ENCODE measurements at regions not wholly inside any gene's neighbourhood (a gene's known extent, or its start where the extent isn't known, plus 50 kb on each side); places are given as distances from the start of the nearest gene placed in this dataset.
"Not testable (repeated sequence)": the region's sequence is repeated elsewhere in the genome, so short reads cannot be mapped to it uniquely, and the experiment has no call there.

GRCh38 chr18:65601775-65602174 is 149.0 kb upstream of the CDH7 start:
- Histone ChIP-seq H3K4me3 (ENCODE audit: low read length) (no peak overlapping the region), H3K27me3 (ENCODE audit: control insufficient read depth, insufficient read depth, low read length) (no peaks in the 10 kb centered on the region), H3K36me3 (ENCODE audit: control insufficient read depth, insufficient read depth, low read length) (no peaks in the 10 kb centered on the region), H3K27ac (ENCODE audit: low read length) (no peak overlapping the region), H3K4me1 (ENCODE audit: control insufficient read depth, insufficient read depth, low read length) (no peaks in the 10 kb centered on the region), H3K9me3 (ENCODE audit: control insufficient read depth, insufficient read depth, low read length) (peaks cover 6% of the 10 kb centered on the region)
- no peak for ATAC-seq
- Mint-ChIP-seq H3K9me3 (peaks cover 13 to 21% of the 10 kb centered on the region in 2 donors), H3K36me3 (no peaks in the 10 kb centered on the region), H3K27me3 (ENCODE audit: low read depth in 2 of 2) (no peaks in the 10 kb centered on the region), H3K4me1 (no peaks in the 10 kb centered on the region), H3K27ac (no peak overlapping the region), H3K4me3 (no peak overlapping the region)
- no peak for DNase-seq
- intact Hi-C loops (cut with micrococcal nuclease) = no loop called here
- WGBS (ENCODE audit: insufficient coverage) = 95% methylated on average over 2 of the region's 2 CpGs
- TF ChIP-seq, protein P1, sequence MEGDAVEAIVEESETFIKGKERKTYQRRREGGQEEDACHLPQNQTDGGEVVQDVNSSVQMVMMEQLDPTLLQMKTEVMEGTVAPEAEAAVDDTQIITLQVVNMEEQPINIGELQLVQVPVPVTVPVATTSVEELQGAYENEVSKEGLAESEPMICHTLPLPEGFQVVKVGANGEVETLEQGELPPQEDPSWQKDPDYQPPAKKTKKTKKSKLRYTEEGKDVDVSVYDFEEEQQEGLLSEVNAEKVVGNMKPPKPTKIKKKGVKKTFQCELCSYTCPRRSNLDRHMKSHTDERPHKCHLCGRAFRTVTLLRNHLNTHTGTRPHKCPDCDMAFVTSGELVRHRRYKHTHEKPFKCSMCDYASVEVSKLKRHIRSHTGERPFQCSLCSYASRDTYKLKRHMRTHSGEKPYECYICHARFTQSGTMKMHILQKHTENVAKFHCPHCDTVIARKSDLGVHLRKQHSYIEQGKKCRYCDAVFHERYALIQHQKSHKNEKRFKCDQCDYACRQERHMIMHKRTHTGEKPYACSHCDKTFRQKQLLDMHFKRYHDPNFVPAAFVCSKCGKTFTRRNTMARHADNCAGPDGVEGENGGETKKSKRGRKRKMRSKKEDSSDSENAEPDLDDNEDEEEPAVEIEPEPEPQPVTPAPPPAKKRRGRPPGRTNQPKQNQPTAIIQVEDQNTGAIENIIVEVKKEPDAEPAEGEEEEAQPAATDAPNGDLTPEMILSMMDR (IDR thresholded peaks at IDR 0.05) = no peak

GRCh38 chr18:65592435-65592834 is 158.4 kb upstream of the CDH7 start:
- Mint-ChIP-seq H3K4me3 (no peak overlapping the region), H3K4me1 (no peaks in the 10 kb centered on the region), H3K36me3 (peaks cover 7% of the 10 kb centered on the region), H3K27ac (no peak overlapping the region), H3K27me3 (ENCODE audit: low read depth in 2 of 2) (no peaks in the 10 kb centered on the region), H3K9me3 (peaks cover 18 to 29% of the 10 kb centered on the region in 2 donors)
- no peaks in the 10 kb centered on the region for H3K36me3 ChIP-seq (ENCODE audit: control insufficient read depth, insufficient read depth, low read length)
- no peaks in the 10 kb centered on the region for H3K27me3 ChIP-seq (ENCODE audit: control insufficient read depth, insufficient read depth, low read length)
- peaks cover 7% of the 10 kb centered on the region for H3K9me3 ChIP-seq (ENCODE audit: control insufficient read depth, insufficient read depth, low read length)
- no peak for ATAC-seq
- H3K27ac ChIP-seq (ENCODE audit: low read length) = no peak overlapping the region
- DNase-seq = no peak
- TF ChIP-seq, protein P1 (IDR thresholded peaks at IDR 0.05) = no peak
- WGBS (ENCODE audit: insufficient coverage) = 77% methylated on average over 3 of the region's 4 CpGs
- intact Hi-C loops (cut with micrococcal nuclease) = no loop called here
- H3K4me1 ChIP-seq (ENCODE audit: control insufficient read depth, insufficient read depth, low read length) = no peaks in the 10 kb centered on the region
- H3K4me3 ChIP-seq (ENCODE audit: low read length) = no peak overlapping the region

GRCh38 chr18:65587491-65587890 is 163.3 kb upstream of the CDH7 start:
- no peaks in the 10 kb centered on the region for H3K4me1 ChIP-seq (ENCODE audit: control insufficient read depth, insufficient read depth, low read length)
- H3K27me3 ChIP-seq (ENCODE audit: control insufficient read depth, insufficient read depth, low read length) = no peaks in the 10 kb centered on the region
- WGBS (ENCODE audit: insufficient coverage) = 84% methylated on average over 3 of the region's 3 CpGs
- intact Hi-C loops (cut with micrococcal nuclease) = no loop called here
- Mint-ChIP-seq H3K27me3 (ENCODE audit: low read depth in 2 of 2) (no peaks in the 10 kb centered on the region), H3K27ac (no peak overlapping the region), H3K9me3 (peaks cover 21 to 38% of the 10 kb centered on the region in 2 donors), H3K4me3 (no peak overlapping the region), H3K36me3 (peaks cover 5% of the 10 kb centered on the region), H3K4me1 (no peaks in the 10 kb centered on the region)
- H3K4me3 ChIP-seq (ENCODE audit: low read length) = no peak overlapping the region
- no peak overlapping the region for H3K27ac ChIP-seq (ENCODE audit: low read length)
- ATAC-seq (no peak), DNase-seq (no peak)
- H3K36me3 ChIP-seq (ENCODE audit: control insufficient read depth, insufficient read depth, low read length) = no peaks in the 10 kb centered on the region
- peaks cover 7% of the 10 kb centered on the region for H3K9me3 ChIP-seq (ENCODE audit: control insufficient read depth, insufficient read depth, low read length)
- TF ChIP-seq, protein P1 (IDR thresholded peaks at IDR 0.05) = no peak

GRCh38 chr18:65582094-65582493 is 168.7 kb upstream of the CDH7 start:
- H3K27ac ChIP-seq (ENCODE audit: low read length); H3K27ac Mint-ChIP-seq; H3K9me3 ChIP-seq (ENCODE audit: control insufficient read depth, insufficient read depth, low read length); intact Hi-C loops (cut with micrococcal nuclease); ATAC-seq; H3K36me3 ChIP-seq (ENCODE audit: control insufficient read depth, insufficient read depth, low read length); H3K4me1 Mint-ChIP-seq; H3K36me3 Mint-ChIP-seq; H3K4me3 ChIP-seq (ENCODE audit: low read length); DNase-seq; H3K27me3 Mint-ChIP-seq (ENCODE audit: low read depth in 2 of 2); H3K4me3 Mint-ChIP-seq; H3K27me3 ChIP-seq (ENCODE audit: control insufficient read depth, insufficient read depth, low read length); H3K4me1 ChIP-seq (ENCODE audit: control insufficient read depth, insufficient read depth, low read length): not testable (repeated sequence)
- WGBS (ENCODE audit: insufficient coverage) = no CpG with 5 or more reads among the region's 2 CpGs
- peaks cover 17 to 26% of the 10 kb centered on the region in 2 donors for H3K9me3 Mint-ChIP-seq

Data from natural killer cell (primary cell).